ENCODE measurements at regions not wholly inside any gene's neighbourhood (a gene's known extent, or its start where the extent isn't known, plus 50 kb on each side); places are given as distances from the start of the nearest gene placed in this dataset.

DNA sequence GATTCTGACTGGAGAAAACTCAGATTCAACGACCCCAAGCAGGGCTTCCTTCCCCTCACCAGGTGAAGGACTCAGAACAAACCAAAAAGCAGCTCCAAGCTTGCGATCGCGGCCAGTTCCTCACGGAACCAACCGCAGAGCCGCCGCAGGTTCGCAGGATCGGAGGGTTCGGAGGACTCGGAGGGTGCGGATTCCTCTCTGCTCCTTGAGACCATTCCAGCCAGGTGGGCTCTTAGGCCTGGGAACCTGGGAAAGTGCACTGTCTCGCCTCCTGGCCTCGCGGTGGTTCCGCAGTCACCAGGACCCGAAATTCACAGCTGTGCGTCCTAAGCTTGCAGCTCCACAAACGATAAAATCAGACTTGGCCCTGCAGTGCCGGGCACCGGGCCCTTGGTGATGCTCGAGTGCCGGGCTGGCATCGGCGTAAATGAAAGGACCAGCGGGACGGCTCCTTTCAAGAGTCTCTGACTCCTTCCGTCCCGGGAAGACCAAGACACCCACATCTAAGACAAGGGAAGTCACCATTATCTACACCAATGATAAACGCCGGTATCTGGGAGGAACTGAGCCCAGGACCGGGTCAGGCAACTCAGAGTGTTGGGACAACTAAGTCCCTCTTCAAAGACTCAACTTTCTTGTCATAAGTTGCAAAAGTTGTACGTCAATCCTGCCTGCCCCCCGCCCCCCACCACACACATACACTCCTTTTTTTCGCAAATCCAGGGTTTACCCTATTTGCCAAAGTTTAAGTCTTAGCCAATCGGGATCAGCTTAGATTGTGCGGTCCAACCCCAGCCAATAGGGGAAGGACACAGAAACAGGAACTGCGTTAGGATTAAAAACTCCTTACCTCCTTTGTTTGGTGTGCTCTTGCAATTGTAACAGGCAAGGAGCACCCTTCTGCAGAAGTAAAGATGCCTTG, 69.8 kb upstream of the PRSS16 start:
- TF ChIP-seq, protein P1, sequence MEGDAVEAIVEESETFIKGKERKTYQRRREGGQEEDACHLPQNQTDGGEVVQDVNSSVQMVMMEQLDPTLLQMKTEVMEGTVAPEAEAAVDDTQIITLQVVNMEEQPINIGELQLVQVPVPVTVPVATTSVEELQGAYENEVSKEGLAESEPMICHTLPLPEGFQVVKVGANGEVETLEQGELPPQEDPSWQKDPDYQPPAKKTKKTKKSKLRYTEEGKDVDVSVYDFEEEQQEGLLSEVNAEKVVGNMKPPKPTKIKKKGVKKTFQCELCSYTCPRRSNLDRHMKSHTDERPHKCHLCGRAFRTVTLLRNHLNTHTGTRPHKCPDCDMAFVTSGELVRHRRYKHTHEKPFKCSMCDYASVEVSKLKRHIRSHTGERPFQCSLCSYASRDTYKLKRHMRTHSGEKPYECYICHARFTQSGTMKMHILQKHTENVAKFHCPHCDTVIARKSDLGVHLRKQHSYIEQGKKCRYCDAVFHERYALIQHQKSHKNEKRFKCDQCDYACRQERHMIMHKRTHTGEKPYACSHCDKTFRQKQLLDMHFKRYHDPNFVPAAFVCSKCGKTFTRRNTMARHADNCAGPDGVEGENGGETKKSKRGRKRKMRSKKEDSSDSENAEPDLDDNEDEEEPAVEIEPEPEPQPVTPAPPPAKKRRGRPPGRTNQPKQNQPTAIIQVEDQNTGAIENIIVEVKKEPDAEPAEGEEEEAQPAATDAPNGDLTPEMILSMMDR (IDR thresholded peaks at IDR 0.05), result peak; percentile 16 to 59 (median 37)
- TF ChIP-seq POLR2A (IDR thresholded peaks at IDR 0.05) (peak in 1 of 2 donors; percentile 4), EP300 (IDR thresholded peaks at IDR 0.05) (peak in 1 of 2 donors; percentile 31)

All from tibial nerve (tissue), 4 donors.